K562 (cell line): ENCODE measurements at regions not wholly inside any gene's neighbourhood (a gene's known extent, or its start where the extent isn't known, plus 50 kb on each side); places are given as distances from the start of the nearest gene placed in this dataset.

Experiments
- ATAC-seq: fragments of 200-7000 bp; cut with Tn5 transposase; 3 replicates; pipeline ENCODE4 v1.9.1; 2020; ENCODE audit warnings: moderate library complexity
- BruUV-seq: library from RNA; stranded (reverse); fragments of 400-500 nt; replicated peaks from 2 replicates; lab custom pipeline; 2021; lab: Mats Ljungman, UMichigan
- CTCF ChIA-PET: fragments of 300-600 bp; formaldehyde crosslinking; extraction: SDS; loops from one replicate; lab custom pipeline; 2021; ENCODE audit warnings: low intra/inter-chr PET ratio; lab: Yijun Ruan, JAX
- POLR2A ChIA-PET: fragments of 300-600, 350-650 bp; sonication (Branson Sonifier 250); formaldehyde crosslinking; extraction: SDS; loops from one replicate; lab custom pipeline; 2021; ENCODE audit warnings: antibody characterized with exemption, inconsistent platforms; lab: Yijun Ruan, JAX
- DNase-seq, 4 experiments: peaks; one replicate each; pipeline versions ENCODE4 v3.0.0 to v3.0.0-alpha.2; 2011 to 2018; ENCODE audit warnings: low spot score in 3 of 4, mixed read lengths in 3 of 4; ENCODE audit errors: extremely low read depth in 1 of 4
- FAIRE-seq: peaks from 2 replicates; lab custom pipeline; 2011; peaks lifted over from hg19 to GRCh38; lab: Jason Lieb, UNC
- H2AFZ ChIP-seq: 2 replicates; pipeline ENCODE4 v1.6.0; 2011; ENCODE audit warnings: low read depth, low read length, control low read depth, inconsistent platforms
- H3K27ac ChIP-seq: fragments of 200-600 bp; 3 replicates; pipeline ENCODE4 v1.8.0; 2011; ENCODE audit warnings: low read depth, mild to moderate bottlenecking, control low read depth, inconsistent platforms, low read length, moderate library complexity, mixed read lengths; ENCODE audit errors: extremely low read depth
- H3K27me3 ChIP-seq, 2 experiments: fragments of 300-600 bp in 1 of 2; 2 replicates in 1 of 2; 3 replicates in 1 of 2; pipeline versions ENCODE4 v1.6.0 to v1.8.0; 2011; ENCODE audit warnings: inconsistent platforms in 2 of 2, low read length in 2 of 2, mild to moderate bottlenecking in 1 of 2, mixed read lengths in 1 of 2, moderate library complexity in 1 of 2; ENCODE audit not compliant: control insufficient read depth in 2 of 2, insufficient read depth in 2 of 2
- H3K36me3 ChIP-seq: fragments of 300-600 bp; 3 replicates; pipeline ENCODE4 v1.8.0; 2011; ENCODE audit warnings: mild to moderate bottlenecking, low read length, inconsistent platforms; ENCODE audit not compliant: control insufficient read depth, insufficient read depth
- H3K4me1 ChIP-seq, 2 experiments: fragments of 200-600 bp in 1 of 2; replicated peaks in 1 of 2; 2 replicates in 1 of 2; 3 replicates in 1 of 2; pipeline versions ENCODE4 v1.5.1 to v1.8.0; 2011; ENCODE audit warnings: inconsistent platforms in 2 of 2, low read length in 2 of 2, mild to moderate bottlenecking in 1 of 2, mixed read lengths in 1 of 2, moderate library complexity in 1 of 2; ENCODE audit not compliant: control insufficient read depth in 2 of 2, insufficient read depth in 2 of 2
- H3K4me2 ChIP-seq: 2 replicates; pipeline ENCODE4 v1.6.1; 2011; ENCODE audit warnings: low read length, control low read depth, inconsistent platforms, mixed read lengths; ENCODE audit not compliant: insufficient read depth
- H3K4me3 ChIP-seq: fragments of 200-600 bp; sonication (generic), shearing (Covaris generic); 2 replicates; pipeline ENCODE4 v1.5.1; 2016; ENCODE audit warnings: control low read depth, inconsistent platforms
- H3K79me2 ChIP-seq: fragments of 200-600 bp; 3 replicates; pipeline ENCODE4 v1.8.0; 2011; ENCODE audit warnings: low read length, inconsistent platforms; ENCODE audit not compliant: control insufficient read depth, insufficient read depth
- H3K9ac ChIP-seq, 2 experiments: 2 replicates each; pipeline versions ENCODE4 v1.6.0 to v1.6.1; 2011; ENCODE audit warnings: low read depth in 2 of 2, low read length in 2 of 2, control low read depth in 1 of 2, inconsistent platforms in 1 of 2, mild to moderate bottlenecking in 1 of 2, mixed read lengths in 1 of 2; ENCODE audit not compliant: insufficient read depth in 1 of 2
- H3K9me1 ChIP-seq: one replicate; pipeline ENCODE4 v1.6.0; 2011; ENCODE audit warnings: inconsistent platforms, mild to moderate bottlenecking, low read length, moderate library complexity; ENCODE audit not compliant: control insufficient read depth, insufficient read depth
- H3K9me3 ChIP-seq: replicated peaks from 2 replicates; pipeline ENCODE4 v1.5.1; 2011; ENCODE audit warnings: low read depth, low read length, inconsistent platforms; ENCODE audit not compliant: control insufficient read depth, insufficient read depth
- H4K20me1 ChIP-seq: replicated peaks from 2 replicates; pipeline ENCODE4 v1.6.1; 2011; ENCODE audit warnings: low read length, inconsistent platforms, mixed read lengths; ENCODE audit not compliant: control insufficient read depth, insufficient read depth
- ARID1B ChIP-seq: fragments of 450-650 bp; IDR thresholded peaks from 2 replicates; pipeline ENCODE4 v1.6.1; 2016; ENCODE audit warnings: antibody characterized with exemption, mild to moderate bottlenecking, inconsistent platforms
- CCAR2 ChIP-seq: fragments of 200-400 bp; formaldehyde crosslinking; IDR thresholded peaks from 2 replicates; pipeline ENCODE4 v1.6.1; 2017; ENCODE audit warnings: mild to moderate bottlenecking, low read depth, low read length
- GABPB2 ChIP-seq: fragments of 250-450 bp; sonication (Bioruptor Pico); conservative IDR thresholded peaks from 2 replicates; pipeline ENCODE4 v1.5.1; 2021; ENCODE audit warnings: mild to moderate bottlenecking
- GTF2E2 ChIP-seq: fragments of 200-800 bp; sonication (Bioruptor generic); IDR thresholded peaks from 2 replicates; pipeline ENCODE4 v1.6.1; 2016; ENCODE audit warnings: missing genetic modification characterization, missing compliant biosample characterization
- NCOR1 ChIP-seq: fragments of 450-650 bp; IDR thresholded peaks from 2 replicates; pipeline ENCODE4 v1.6.1; 2016; ENCODE audit warnings: mild to moderate bottlenecking, moderate library complexity
- NRF1 ChIP-seq, 2 experiments: fragments of 450-650 bp; IDR thresholded peaks in 1 of 2; conservative IDR thresholded peaks in 1 of 2; 2 replicates each; pipeline ENCODE4 v1.6.1; 2014; ENCODE audit warnings: mild to moderate bottlenecking in 2 of 2
- PHF20 ChIP-seq: fragments of 450-650 bp; IDR thresholded peaks from 2 replicates; pipeline ENCODE4 v1.6.1; 2018; ENCODE audit not compliant: partially characterized antibody
- PRPF4 ChIP-seq: fragments of 200-400 bp; formaldehyde crosslinking; IDR thresholded peaks from one replicate; pipeline ENCODE4 v1.6.1; 2017; ENCODE audit warnings: low read length, low read depth, mild to moderate bottlenecking; ENCODE audit not compliant: insufficient read depth, poor library complexity, severe bottlenecking
- SMARCC2 ChIP-seq: fragments of 450-650 bp; IDR thresholded peaks from 2 replicates; pipeline ENCODE4 v1.6.1; 2017; ENCODE audit warnings: antibody characterized with exemption, moderate library complexity, mild to moderate bottlenecking, low read depth
- STAG1 ChIP-seq: sonication (generic); formaldehyde crosslinking; IDR thresholded peaks from 2 replicates; pipeline ENCODE4 v1.5.0; 2020; ENCODE audit warnings: missing genetic modification reagents, borderline replicate concordance
- STAT5A ChIP-seq: IDR thresholded peaks from 2 replicates; pipeline ENCODE4 v1.6.1; 2012; ENCODE audit warnings: low read length, inconsistent platforms, borderline replicate concordance
- TAL1 ChIP-seq: fragments of 450-650 bp; IDR thresholded peaks from 2 replicates; pipeline ENCODE4 v1.6.1; 2016; ENCODE audit warnings: mild to moderate bottlenecking
- TARDBP ChIP-seq: fragments of 450-650 bp; IDR thresholded peaks from 2 replicates; pipeline ENCODE4 v1.6.1; 2016
- TCF3 ChIP-seq: sonication (generic); formaldehyde crosslinking; IDR thresholded peaks from 2 replicates; pipeline ENCODE4 v1.4.0; 2020; ENCODE audit warnings: mild to moderate bottlenecking, missing genetic modification reagents
- TEAD4 ChIP-seq, 2 experiments: sonication (generic) in 1 of 2; formaldehyde crosslinking in 1 of 2; IDR thresholded peaks; 2 replicates each; pipeline versions ENCODE4 v1.6.1 to v1.8.0; 2012 to 2022; ENCODE audit warnings: borderline replicate concordance in 1 of 2, inconsistent platforms in 1 of 2, low read length in 1 of 2, mild to moderate bottlenecking in 1 of 2, missing genetic modification reagents in 1 of 2
- ZNF311 ChIP-seq: fragments of 250-450 bp; sonication (Bioruptor Pico); IDR thresholded peaks from 2 replicates; pipeline ENCODE4 v1.4.0; 2020; ENCODE audit warnings: mild to moderate bottlenecking, moderate library complexity
- ZNF668 ChIP-seq: fragments of 250-450 bp; sonication (Bioruptor Pico); IDR thresholded peaks from 2 replicates; pipeline ENCODE4 v1.8.0; 2022; ENCODE audit warnings: mild to moderate bottlenecking, inconsistent platforms
- WGBS: fragments of 100-300 bp; shearing (Covaris generic); methylation state at CpG from one replicate; pipeline ENCODE4 v1.1.6; 2016; ENCODE audit warnings: low coverage, mixed read lengths; ENCODE audit not compliant: insufficient coverage; ENCODE audit errors: missing lambda C conversion rate; 5-methylcytosine and 5-hydroxymethylcytosine counted together
- in situ Hi-C: fragments of 300-500 bp; cut with MboI; formaldehyde crosslinking; loops from 4 replicates; pipeline ENCODE4 v1.15.0; 2018; ENCODE audit warnings: inconsistent platforms, mixed read lengths
- intact Hi-C: fragments of 100-400 bp; cut with micrococcal nuclease; formaldehyde crosslinking; loops from 2 replicates; pipeline ENCODE4 v1.14.2; 2022
- TF ChIP-seq, protein P1 (sequence below): fragments of 450-650 bp; IDR thresholded peaks from 2 replicates; pipeline ENCODE4 v1.6.1; 2016; ENCODE audit warnings: low read depth, mild to moderate bottlenecking, moderate library complexity
- TF ChIP-seq, protein P2 (sequence below), 2 experiments: fragments of 450-650 bp; IDR thresholded peaks; 2 replicates each; pipeline ENCODE4 v1.6.1; 2016
- TF ChIP-seq, protein P3 (sequence below), 3 experiments: fragments of 200-800 bp in 1 of 3; sonication (Bioruptor generic) in 1 of 3; sonication (generic) in 1 of 3; formaldehyde crosslinking in 1 of 3; IDR thresholded peaks; 2 replicates each; pipeline versions ENCODE4 v1.6.1 to v1.8.0; 2016 to 2022; ENCODE audit warnings: mild to moderate bottlenecking in 2 of 3, missing compliant biosample characterization in 2 of 3, missing genetic modification characterization in 2 of 3, missing genetic modification reagents in 1 of 3
- TF ChIP-seq, protein P4 (sequence below): sonication (generic); formaldehyde crosslinking; IDR thresholded peaks from 2 replicates; pipeline ENCODE4 v1.8.0; 2022; ENCODE audit warnings: missing genetic modification reagents, mild to moderate bottlenecking, borderline replicate concordance

DNA sequence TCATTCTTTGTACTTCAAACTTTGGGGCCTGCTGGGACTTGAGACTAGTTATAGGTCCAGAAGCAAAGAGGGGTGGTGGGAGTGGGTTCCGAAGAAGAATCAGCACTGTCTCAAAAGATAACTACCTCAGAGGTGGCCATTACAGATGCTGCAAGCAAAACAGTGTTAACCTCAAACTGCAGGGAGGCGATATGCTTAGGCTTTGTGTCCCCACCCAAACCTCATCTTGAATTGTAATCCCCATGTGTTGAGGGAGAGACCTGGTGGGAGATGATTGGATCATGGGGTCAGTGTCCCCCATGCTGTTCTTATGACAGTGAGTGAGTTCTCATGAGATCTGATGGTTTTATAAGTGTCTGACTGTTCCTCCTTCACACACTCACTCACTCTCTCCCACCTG, 545.3 kb downstream of the XYLT1 start:
- H3K4me2 ChIP-seq, result no peak overlapping the region
- 0% methylated on average over 2 of the region's 2 CpGs for WGBS
- FAIRE-seq (peak; percentile 42), DNase-seq (peak in 3 of 4 experiments; percentile 20 to 41 (median 20)), ATAC-seq (no peak)
- BruUV-seq, result no TSS peak
- H3K79me2 ChIP-seq, result no peaks in the 10 kb centered on the region
- in situ Hi-C loops, result no loop called here
- H3K4me1 ChIP-seq, result peaks cover 0 to 3% of the 10 kb centered on the region in 2 experiments; a peak in 2 of 5 replicates
- H4K20me1 ChIP-seq, result no peaks in the 10 kb centered on the region
- H3K27ac ChIP-seq, result no peak overlapping the region
- no peak overlapping the region for H2AFZ ChIP-seq
- no peaks in the 10 kb centered on the region for H3K27me3 ChIP-seq
- no peak overlapping the region for H3K9ac ChIP-seq
- POLR2A ChIA-PET, result no interaction called here
- CTCF ChIA-PET, result no interaction called here
- intact Hi-C loops, result no loop called here
- no peaks in the 10 kb centered on the region for H3K36me3 ChIP-seq
- H3K4me3 ChIP-seq, result no peak overlapping the region
- no peaks in the 10 kb centered on the region for H3K9me1 ChIP-seq
- H3K9me3 ChIP-seq, result no peaks in the 10 kb centered on the region
- peak; percentile 52; the same call in 1 of the 2 replicates for TF ChIP-seq ARID1B
- TF ChIP-seq NRF1 (conservative IDR thresholded peaks at IDR 0.05 in 1 of 2, IDR thresholded peaks at IDR 0.05 in 1 of 2), result no peak
- no peak for TF ChIP-seq TARDBP
- TF ChIP-seq PRPF4, result no peak
- TF ChIP-seq, protein P1, sequence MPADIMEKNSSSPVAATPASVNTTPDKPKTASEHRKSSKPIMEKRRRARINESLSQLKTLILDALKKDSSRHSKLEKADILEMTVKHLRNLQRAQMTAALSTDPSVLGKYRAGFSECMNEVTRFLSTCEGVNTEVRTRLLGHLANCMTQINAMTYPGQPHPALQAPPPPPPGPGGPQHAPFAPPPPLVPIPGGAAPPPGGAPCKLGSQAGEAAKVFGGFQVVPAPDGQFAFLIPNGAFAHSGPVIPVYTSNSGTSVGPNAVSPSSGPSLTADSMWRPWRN, result no peak
- TF ChIP-seq CCAR2, result no peak
- TF ChIP-seq TAL1, result peak; percentile 77
- TF ChIP-seq, protein P2, sequence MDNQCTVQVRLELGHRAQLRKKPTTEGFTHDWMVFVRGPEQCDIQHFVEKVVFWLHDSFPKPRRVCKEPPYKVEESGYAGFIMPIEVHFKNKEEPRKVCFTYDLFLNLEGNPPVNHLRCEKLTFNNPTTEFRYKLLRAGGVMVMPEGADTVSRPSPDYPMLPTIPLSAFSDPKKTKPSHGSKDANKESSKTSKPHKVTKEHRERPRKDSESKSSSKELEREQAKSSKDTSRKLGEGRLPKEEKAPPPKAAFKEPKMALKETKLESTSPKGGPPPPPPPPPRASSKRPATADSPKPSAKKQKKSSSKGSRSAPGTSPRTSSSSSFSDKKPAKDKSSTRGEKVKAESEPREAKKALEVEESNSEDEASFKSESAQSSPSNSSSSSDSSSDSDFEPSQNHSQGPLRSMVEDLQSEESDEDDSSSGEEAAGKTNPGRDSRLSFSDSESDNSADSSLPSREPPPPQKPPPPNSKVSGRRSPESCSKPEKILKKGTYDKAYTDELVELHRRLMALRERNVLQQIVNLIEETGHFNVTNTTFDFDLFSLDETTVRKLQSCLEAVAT (IDR thresholded peaks at IDR 0.05), result no peak
- peak; percentile 76 for TF ChIP-seq NCOR1
- no peak for TF ChIP-seq SMARCC2
- peak; percentile 88 for TF ChIP-seq TCF3 (CRISPR knock-in tag)
- TF ChIP-seq TEAD4 (IDR thresholded peaks at IDR 0.05; ENCODE audit: low read length), result peak; percentile 45; the same call in 1 of the 2 replicates
- TF ChIP-seq TEAD4 (CRISPR knock-in tag; IDR thresholded peaks at IDR 0.05; ENCODE audit: borderline replicate concordance), result no peak
- no peak for TF ChIP-seq STAG1
- TF ChIP-seq PHF20, result no peak
- no peak for TF ChIP-seq GTF2E2
- no peak for TF ChIP-seq ZNF311 (CRISPR knock-in tag)
- TF ChIP-seq STAT5A, result no peak
- TF ChIP-seq, protein P3, sequence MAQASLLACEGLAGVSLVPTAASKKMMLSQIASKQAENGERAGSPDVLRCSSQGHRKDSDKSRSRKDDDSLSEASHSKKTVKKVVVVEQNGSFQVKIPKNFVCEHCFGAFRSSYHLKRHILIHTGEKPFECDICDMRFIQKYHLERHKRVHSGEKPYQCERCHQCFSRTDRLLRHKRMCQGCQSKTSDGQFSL (CRISPR knock-in tag; IDR thresholded peaks at IDR 0.05), result no peak
- TF ChIP-seq, protein P3 (tag; IDR thresholded peaks at IDR 0.05), result no peak
- no peak for TF ChIP-seq ZNF668 (CRISPR knock-in tag)
- TF ChIP-seq, protein P4, sequence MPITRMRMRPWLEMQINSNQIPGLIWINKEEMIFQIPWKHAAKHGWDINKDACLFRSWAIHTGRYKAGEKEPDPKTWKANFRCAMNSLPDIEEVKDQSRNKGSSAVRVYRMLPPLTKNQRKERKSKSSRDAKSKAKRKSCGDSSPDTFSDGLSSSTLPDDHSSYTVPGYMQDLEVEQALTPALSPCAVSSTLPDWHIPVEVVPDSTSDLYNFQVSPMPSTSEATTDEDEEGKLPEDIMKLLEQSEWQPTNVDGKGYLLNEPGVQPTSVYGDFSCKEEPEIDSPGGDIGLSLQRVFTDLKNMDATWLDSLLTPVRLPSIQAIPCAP, result no peak
- TF ChIP-seq GABPB2 (CRISPR knock-in tag), result no peak
